Neural progenitor cell (in vitro differentiated cells): ENCODE measurements at regions not wholly inside any gene's neighbourhood (a gene's known extent, or its start where the extent isn't known, plus 50 kb on each side); places are given as distances from the start of the nearest gene placed in this dataset.

Experiments used
- EZH2 ChIP-seq: fragments of 200-600 bp; sonication (generic); IDR thresholded peaks from 2 replicates; pipeline ENCODE4 v1.6.1; 2017; ENCODE audit warnings: antibody characterized with exemption, mild to moderate bottlenecking, moderate library complexity
- TF ChIP-seq, protein P1 (sequence below): fragments of 200-600 bp; sonication (generic); IDR thresholded peaks from 2 replicates; pipeline ENCODE4 v1.5.1; 2017; ENCODE audit warnings: antibody characterized with exemption, mild to moderate bottlenecking

DNA sequence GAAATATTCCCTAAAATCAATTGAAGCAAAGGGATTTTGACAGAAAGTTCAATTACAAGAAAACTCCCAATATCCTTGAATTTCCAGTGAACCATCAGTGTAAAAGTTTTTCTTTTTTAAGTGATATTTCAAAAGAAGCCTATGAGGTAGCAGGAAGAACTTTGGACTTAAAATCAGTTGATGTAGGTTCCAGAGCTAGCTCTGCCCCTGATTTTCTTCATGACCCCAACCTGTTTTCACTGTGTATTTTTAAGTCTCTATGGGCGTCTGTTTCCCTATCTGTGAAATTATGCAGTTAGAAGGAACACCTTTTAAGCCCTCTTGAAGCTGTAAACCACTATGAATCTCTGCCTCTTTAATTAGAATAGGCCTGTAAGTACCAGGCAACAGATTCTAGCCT is 66.2 kb upstream of the SLC1A1 start:
- TF ChIP-seq EZH2: no peak
- TF ChIP-seq, protein P1, sequence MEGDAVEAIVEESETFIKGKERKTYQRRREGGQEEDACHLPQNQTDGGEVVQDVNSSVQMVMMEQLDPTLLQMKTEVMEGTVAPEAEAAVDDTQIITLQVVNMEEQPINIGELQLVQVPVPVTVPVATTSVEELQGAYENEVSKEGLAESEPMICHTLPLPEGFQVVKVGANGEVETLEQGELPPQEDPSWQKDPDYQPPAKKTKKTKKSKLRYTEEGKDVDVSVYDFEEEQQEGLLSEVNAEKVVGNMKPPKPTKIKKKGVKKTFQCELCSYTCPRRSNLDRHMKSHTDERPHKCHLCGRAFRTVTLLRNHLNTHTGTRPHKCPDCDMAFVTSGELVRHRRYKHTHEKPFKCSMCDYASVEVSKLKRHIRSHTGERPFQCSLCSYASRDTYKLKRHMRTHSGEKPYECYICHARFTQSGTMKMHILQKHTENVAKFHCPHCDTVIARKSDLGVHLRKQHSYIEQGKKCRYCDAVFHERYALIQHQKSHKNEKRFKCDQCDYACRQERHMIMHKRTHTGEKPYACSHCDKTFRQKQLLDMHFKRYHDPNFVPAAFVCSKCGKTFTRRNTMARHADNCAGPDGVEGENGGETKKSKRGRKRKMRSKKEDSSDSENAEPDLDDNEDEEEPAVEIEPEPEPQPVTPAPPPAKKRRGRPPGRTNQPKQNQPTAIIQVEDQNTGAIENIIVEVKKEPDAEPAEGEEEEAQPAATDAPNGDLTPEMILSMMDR: no peak
